ENCODE measurements at regions not wholly inside any gene's neighbourhood (a gene's known extent, or its start where the extent isn't known, plus 50 kb on each side); places are given as distances from the start of the nearest gene placed in this dataset.

GRCh38 chr3:103167850-103168249 lies 733.0 kb downstream of the ZPLD1 start:
- TF ChIP-seq CTCF (IDR thresholded peaks at IDR 0.05): no peak
- no peak for TF ChIP-seq POLR2A (IDR thresholded peaks at IDR 0.05)
